NCI-H2171 (cell line): ENCODE measurements at regions not wholly inside any gene's neighbourhood (a gene's known extent, or its start where the extent isn't known, plus 50 kb on each side); places are given as distances from the start of the nearest gene placed in this dataset.
"Not testable (repeated sequence)": the region's sequence is repeated elsewhere in the genome, so short reads cannot be mapped to it uniquely, and the experiment has no call there.

Source experiments
- DNase-seq: peaks from one replicate; lab custom pipeline; 2025; lab: John Stamatoyannopoulos, UW

GRCh38 chr7:122248472-122248871 is 56.1 kb downstream of the FEZF1 start:
- no peak for DNase-seq

GRCh38 chr7:122238729-122239128 is 65.8 kb downstream of the FEZF1 start:
- DNase-seq, result not testable (repeated sequence)

GRCh38 chr7:122238297-122238696 is 66.3 kb downstream of the FEZF1 start:
- not testable (repeated sequence) for DNase-seq

- no peak for DNase-seq
These were observed 78.7 kb downstream of the FEZF1 start for GRCh38 chr7:122225874-122226273.

- peak; percentile 4 for DNase-seq
These were observed 75.3 kb upstream of the AASS start for GRCh38 chr7:122219253-122219865.

GRCh38 chr7:122217125-122217524 is 73.1 kb upstream of the AASS start:
- DNase-seq, result no peak

- no peak for DNase-seq
These were observed 68.7 kb upstream of the AASS start for GRCh38 chr7:122212754-122213153.

- DNase-seq, result no peak
These were observed 67.3 kb upstream of the AASS start for GRCh38 chr7:122211362-122211761.

- DNase-seq, result no peak
These were observed 62.9 kb upstream of the AASS start for GRCh38 chr7:122206985-122207384.

- no peak for DNase-seq
These were observed 59.8 kb upstream of the AASS start for GRCh38 chr7:122203814-122204213.

- DNase-seq, result no peak
These were observed 56.8 kb upstream of the AASS start for GRCh38 chr7:122200888-122201287.

- DNase-seq, result no peak
These were observed 55.1 kb upstream of the AASS start for GRCh38 chr7:122199171-122199570.

- no peak for DNase-seq
These were observed 54.5 kb upstream of the AASS start for GRCh38 chr7:122198581-122198980.
